Activated CD4-positive, alpha-beta T cell treated with anti-CD3 and anti-CD28 coated beads, Interleukin-2, amount 50 U/mL, for 16 hours (primary cell): ENCODE measurements at regions not wholly inside any gene's neighbourhood (a gene's known extent, or its start where the extent isn't known, plus 50 kb on each side); places are given as distances from the start of the nearest gene placed in this dataset.

Experiments used
- DNase-seq: peaks from one replicate; pipeline ENCODE4 v3.0.0-alpha.2; 2020

DNA sequence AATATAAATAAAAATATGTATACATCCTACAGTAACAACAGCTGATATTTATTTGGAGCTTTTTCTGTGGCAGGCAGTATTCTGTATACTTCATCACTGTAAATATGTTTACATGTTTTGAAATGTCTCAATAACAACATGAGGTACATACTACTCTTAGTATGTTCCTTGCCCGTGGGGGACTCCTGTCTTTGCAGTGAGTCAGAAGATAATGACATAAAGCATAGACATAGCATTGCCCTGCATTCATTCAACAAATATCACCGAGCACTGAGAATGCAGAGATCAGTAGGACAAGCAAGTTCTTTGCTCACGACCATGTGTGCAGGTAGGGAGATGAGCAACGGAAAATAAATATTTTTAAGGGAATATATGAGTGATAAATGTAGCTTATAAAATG is 246.5 kb downstream of the LTN1 start:
- no peak for DNase-seq

DNA sequence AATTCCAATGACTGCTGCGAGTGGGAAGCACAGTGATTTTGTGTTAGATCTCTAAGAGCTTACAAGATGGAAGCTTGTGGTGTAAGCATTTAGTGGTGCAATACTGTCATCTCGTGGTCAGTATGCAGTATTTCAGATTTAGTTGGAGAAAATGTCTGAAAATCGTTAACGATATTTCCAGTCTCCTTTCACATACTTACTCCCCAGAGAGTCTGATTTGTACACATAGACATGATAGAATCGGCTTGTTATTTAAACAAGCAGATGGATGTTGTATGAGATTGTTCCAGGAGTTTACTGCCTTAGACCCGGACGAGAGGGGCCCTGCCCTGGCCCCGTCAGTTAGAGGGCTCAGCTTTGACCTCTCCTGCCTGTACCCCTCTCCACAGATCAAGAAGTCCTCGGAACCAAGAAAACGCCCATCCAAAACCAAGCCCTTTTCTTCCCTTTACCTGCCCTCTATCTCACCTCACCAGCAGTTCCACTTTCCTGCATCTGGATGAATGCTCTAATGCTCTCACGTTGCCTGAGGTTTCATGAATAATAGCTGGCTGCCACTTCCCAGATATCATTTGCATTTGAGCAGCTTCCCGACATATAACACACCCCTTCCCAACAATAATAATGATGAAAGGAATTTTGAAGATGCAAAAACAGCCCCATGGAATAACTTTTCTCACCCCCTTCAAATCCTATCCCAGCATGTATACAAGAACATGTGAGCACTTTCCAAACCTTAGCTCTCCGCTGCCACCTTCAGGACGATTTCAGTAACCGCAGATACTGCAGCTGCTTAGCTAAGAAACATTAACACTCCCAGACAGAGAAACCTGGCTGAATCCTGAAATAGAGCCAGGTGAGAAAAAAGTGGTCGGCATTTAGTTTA is 247.3 kb downstream of the LTN1 start:
- peak; percentile 80 for DNase-seq

DNA sequence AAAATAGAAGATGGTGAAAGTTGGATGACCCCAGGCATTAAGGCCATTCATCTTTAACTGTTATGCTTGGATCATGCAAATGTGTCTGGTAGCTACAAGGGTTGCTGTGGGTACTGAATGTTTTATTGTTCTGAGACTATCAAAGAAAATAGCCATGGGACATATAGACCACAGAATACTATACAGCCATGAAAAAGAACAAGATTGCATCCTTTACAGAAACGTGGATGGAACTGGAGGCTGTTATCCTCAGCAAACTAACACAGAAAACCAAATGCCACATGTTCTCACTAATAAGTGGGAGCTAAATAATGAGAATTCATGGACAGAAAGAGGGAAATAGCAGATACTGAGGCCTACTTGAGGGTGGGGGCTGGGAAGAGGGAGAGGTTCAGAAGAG is 249.0 kb downstream of the LTN1 start:
- DNase-seq, result no peak

DNA sequence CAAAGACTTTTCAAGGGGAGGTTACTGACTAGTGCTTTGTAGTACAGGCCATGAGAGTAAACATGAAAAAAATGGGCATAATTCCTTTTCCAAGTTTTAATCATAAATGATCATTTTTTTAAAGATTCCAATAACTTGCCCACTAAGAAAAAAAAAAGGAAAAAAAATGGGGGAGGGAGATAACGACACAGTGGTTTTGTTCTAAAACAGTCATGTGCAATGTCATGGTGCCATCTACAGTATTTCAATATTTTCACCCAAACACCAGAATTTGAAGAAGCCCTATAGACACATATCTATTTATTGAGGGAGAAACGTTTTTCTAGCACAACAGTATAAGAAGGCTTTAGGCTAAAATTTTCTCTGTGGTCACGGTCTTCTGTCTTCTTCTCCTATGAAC is 250.2 kb downstream of the LTN1 start:
- no peak for DNase-seq

DNA sequence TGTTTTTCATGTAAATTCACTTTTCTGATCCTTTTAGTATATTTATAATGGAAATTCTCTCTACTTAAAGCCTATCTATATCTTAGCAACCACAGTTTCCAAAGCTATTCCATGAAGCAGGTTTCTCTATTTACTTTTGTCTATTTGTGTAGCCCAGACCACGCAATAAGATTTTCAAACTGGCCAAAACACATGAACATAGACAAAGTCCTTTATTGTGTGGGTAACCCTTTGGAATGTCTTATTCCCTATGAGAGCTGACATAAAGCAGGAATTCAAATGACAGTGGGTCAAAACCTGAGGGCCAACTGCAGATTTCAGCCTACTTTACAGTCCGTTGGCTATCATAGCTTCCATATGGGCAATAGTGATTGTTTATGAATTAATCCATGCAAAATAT is 252.6 kb downstream of the LTN1 start:
- no peak for DNase-seq

DNA sequence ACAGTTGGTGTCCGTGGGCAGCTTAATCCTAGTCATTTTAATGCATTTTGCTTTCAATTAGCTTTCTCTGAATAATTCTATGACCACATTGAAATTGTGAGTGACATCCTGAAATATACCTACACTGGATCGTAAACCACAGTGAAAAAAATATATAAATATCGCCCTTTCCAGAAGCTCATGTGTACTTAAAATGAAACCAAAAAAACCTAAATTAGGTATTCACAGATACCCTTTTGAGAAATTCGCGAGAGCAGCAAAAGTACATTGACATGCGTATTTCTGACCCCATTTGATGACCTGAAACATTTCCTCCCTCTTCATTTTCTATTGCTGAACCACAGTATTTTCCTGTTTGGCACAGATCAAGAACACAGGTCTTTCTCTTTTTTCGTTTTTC is 253.8 kb downstream of the LTN1 start:
- DNase-seq, result peak; percentile 55

DNA sequence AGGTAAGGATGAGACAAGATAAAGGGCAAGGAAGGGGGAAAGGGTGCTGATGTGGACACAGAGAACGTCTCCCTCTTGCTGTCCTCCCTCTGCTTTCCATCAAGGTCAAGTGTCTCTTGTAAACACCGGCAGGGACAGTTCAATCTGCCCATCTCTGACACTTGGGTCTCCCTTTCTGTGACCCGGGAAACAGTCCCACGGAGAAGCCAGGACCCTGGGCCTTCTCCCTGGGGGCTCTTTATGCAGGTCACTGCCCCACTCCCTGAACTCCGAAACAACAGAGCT is 254.3 kb downstream of the LTN1 start:
- no peak for DNase-seq

DNA sequence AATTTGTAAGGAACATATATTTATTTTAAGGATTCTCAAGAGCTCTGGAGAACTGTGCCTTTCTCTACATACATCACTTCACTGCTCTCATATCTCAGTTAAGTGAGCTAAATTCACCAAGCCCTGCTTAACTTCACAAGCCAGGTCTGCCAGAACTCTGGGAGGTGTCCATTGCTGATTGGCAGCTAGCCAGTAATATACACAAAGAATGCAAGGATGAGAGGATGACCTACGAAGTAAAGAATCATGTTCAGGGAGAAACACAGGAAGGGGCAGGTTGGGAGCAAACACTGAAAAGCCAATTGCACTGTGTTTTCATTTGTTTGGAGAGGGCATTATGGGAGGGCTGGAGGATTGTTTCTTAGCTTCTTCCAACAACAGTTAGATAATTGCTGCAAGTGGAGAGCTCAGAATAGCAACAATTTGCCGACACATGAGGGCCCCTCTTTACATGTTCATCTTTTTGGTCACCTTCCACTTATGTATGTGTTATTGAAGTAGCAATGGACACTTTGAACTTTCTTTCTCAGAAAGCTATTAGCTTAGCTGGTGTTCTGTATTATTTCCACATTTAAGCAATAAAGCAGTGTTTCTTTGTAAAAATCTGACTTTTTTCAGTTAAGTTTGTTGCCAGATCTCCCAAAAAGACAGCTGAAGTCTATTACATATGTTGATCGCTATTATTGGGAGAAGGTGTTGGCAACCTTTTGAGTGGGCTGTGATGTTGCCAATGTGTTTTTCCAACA is 254.8 kb downstream of the LTN1 start:
- no peak for DNase-seq

DNA sequence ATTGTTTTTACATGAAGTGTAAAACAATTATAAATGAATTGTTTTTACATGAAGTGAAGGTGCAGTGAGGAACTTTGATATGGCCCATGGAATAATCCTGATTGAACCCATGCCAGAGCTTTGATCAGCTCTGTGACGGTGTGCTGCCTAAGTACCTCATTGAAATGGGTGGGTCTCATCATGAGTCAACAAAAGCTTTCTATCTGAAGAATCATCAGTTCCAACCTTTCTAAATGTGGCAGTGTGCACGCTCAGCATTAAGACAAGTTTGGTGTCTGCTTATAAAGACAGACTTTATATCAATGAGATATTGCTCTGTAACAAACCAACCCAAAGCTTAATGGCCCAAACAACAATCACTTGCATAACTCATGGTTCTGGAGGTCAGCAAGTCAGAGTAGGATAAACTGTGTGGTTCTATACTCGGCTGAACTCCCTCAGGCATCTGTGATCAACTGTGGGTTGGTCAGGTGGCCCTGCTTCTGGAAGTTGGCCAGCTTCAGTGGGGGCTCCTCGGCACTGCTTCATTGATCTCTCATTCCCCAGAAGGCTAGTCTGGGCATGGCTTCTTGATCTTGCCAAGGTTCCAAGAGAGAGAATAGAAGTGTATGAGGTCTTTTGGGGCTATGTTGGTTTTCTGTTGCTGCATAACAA is 258.0 kb downstream of the LTN1 start:
- no peak for DNase-seq

DNA sequence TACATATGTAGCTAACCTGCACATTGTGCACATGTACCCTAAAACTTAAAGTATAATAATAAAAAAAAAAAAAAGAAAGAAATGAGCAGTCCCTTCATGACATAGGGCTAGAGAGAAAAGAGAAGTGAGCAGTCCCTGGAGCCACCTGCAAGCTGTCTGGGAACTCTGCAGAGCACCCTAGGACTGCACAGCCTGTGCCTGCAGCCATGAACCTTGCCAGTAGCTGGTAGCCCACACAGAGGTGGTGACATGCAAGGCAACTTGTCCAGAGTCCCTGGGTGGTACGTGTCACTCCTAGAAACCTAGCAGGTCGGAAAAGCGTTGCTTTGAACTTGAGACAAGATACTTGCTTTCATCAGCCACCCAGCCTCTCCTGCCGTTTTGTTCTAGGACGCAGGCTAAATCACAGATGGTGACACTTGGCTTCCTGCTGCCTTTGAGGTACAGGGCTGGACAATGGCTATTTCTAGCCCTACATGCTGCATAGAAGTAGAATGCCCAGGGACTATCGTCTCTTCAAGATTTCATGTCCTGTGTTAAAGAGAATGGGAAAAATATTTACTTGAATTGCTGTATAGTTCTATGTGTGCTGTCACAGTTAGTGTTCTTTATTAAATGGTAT is 260.9 kb downstream of the LTN1 start:
- no peak for DNase-seq

DNA sequence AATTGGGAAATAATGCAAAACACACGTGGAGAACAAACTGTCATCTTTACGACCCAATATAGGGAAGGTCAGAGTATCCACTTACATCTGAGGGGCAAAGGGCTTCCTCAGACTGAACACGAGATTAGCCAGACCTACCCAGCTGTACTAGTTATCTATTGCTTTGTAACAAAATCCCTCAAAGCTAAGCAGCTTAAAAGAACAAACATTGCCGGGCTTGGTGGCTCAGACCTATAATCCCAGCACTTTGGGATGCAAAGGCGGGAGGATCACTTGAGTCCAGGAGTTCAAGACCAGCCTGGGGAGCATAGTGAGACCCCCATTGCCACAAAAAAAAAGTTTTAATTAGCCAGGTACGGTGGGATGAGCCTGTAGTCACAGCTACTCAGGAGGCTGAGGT is 262.8 kb downstream of the LTN1 start:
- no peak for DNase-seq

DNA sequence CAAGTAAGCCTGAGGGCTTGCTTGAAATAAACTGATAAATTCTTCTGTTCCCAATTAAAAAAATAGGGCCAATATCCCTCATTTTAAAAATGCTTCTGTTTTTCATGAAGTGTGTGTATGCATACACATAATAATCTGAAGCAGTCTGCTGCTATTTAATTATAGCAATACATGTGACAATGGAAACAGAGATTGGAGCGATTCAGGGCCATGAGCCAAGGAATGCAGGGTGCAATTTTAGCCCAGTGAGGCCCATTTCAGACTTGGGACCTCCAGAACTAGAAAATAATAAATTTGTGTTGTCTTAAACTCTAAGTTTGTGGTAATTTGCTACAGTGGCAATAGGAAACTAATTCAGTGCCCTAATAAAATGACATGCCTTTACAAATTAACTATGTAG is 264.9 kb downstream of the LTN1 start:
- no peak for DNase-seq

DNA sequence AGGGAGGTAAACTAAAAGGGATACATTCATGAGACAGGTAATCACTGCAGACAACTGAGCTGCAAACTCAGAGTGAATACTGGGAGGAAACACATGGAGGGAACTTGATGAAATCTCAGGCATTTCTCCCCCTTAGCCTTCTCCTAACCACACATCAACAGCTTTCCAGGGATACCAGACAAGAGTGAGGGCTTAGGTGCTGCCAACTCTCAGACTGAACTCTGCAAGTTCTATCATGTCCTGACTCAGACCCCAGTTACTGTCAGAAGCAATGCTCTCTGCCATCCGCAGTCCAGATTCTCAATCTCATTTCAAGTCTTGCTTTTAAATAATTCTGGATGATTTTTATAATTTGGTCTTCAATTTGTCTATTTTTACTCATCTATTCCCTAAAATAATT is 267.3 kb downstream of the LTN1 start:
- no peak for DNase-seq

DNA sequence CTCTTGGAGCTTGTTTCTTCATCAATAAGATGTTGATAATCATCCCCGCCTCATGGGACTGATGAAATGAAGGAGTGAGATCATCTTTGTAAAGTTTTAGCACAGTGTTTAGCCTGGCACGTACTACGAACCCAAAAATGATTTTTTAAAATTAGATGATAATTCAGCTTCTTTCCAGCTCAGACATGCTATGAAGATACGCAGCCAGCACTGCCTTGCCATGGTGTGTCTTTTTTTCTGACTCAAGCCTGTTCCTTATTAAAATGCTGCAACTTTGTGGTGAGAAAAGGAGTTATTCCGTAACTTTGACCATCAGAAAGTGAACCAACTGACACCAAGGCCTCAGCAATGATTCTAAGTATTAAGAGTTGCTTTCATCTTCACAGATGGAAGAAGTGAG is 269.0 kb downstream of the LTN1 start:
- no peak for DNase-seq

DNA sequence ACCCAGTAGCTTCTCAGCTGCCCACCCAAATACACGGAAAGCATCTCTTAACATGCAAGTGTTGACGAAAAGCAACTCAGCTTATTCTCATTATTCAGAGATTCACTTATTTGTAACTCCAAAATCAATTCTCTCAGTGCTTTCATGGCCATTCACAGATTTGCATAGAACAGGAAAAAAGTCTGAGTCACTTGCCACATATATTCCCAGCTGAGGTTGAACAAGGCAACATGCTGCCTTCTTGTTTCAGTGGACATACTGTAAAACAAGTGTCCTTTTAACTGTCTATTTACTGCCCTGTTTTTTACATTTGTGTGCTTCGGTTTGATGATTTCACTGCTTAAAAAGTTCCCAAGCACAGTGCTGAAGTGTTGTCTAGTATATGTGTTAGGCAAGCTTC is 273.0 kb downstream of the LTN1 start:
- no peak for DNase-seq

DNA sequence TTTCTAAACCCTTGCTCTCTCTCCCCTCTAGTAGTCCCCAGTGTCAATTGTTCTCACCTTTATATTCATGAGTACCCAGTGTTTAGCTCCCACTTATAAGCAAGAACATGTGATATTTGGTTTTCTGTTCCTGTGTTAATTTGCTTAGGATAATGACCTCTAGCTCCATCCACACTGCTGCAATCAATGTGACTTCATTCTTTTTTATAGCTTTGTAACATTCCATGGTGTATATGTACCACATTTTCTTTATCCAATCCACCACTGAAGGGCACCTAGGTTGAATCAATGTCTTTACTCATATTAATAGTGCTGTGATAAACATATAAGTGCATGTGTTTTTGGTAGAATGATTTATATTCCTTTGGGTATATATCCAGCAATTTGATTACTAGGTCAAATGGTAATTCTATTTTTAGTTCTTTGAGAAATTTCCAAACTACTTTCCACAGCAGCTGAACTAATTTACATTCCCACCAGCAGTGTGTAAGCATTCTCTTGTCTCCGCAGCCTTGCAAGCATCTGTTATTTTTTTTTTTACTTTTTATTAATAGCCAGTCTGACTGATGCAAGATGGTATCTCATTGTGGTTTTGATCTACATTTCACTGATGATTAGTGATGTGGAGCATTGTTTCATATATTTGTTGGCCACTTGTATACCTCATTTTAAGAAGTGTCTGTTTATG is 277.8 kb downstream of the LTN1 start:
- no peak for DNase-seq

DNA sequence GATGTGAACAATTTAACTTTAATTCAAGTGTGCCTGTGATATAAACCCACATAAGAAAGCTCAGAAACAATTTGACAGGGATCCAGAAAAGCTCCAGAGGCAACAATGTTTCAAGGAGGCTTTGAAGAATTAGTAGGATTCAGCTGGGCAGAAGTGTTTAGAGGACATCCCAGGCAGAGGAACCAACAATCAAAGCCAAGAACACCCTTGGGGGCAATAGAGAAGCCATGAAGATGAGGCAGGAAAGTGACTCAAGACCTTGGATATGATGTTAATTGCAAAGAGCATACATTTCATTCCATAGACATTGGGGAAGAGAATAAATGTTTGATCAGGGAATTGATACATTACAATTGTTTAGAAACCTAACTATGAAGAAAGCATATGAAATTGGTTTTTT is 280.3 kb downstream of the LTN1 start:
- DNase-seq, result no peak

DNA sequence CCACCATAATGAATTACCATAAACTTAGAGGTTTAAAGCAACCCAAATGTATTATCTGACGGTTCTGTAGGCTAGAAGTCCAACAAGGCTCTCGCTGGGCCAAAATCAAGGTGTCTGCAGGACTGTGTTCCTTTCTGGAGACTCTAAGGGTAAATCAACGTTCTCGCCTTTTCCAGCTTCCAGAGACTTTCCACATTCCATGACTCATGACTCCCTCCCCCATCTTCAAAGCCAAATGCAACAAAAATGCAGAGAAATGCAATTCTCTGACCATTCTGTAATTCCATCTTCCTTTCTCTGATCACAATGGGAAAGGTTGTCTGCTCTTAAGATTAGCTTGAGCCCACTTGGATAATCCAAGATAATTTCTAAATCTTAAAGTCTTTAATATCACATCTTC is 287.1 kb downstream of the LTN1 start:
- no peak for DNase-seq

DNA sequence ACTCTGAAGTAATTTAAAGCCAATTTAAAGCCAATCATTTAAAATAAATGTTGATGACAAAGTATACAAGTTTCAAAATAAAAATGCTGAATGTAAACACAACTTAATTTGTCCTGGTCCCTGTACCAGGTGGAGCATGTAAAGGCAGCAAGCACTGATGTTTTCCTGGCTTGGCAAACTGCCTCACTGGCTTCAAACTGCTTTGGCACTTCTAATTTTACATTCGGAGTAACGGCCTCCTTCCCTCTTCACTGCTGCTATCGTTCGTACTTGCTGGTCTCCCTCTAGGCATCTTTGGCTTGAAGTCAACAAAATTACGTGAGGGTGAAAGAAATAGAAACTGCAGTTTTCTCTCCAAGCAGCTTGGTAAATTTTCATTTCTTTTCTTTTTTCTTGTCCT is 287.9 kb downstream of the LTN1 start:
- no peak for DNase-seq

DNA sequence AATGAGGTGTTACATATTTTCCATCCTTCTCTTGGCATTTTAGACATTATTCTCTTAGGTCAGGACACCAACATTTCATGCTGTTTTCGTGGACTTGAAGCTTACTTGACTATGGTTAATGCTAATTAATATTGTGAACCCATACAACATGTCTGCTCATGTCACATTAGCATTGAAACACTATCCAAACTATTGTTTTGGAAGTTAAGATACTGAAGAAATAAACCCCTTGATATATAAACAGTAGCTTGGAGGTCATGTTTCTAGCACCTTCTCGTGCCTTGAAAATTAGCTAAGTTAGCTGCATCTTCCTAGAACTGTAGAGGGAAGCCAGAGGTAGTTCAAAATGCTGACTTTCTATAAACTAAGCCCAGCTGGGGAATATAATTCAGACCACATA is 288.8 kb downstream of the LTN1 start:
- DNase-seq, result no peak

DNA sequence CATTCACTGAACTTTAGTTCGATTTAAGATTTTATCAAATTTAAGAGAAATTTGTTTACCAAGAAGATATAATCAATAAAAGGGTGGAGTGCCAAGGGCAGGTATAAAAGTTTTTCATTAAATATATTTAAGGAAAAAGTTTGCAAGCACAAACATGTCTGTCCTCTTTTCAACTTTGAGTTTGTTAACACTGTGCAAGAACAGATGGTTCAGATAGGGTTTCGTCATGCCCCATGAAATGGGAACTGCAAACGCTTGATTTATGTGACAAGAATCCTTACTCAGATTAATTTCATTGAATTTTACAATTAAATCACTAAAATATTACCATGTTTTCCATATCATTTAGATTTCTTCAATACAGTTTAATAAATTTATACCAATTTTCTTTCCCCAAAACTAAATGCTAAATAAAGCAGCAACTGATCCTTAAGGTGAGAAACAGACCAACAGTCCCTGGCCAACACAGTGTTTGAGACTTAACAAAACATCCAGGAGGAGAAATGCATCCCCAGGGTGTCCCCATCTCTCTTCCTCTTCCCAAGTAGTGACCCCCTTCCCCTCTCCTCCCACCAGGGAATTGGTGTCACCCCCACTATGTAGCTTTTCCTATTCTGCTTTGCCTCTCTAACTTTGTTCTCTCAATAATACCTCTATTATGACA is 292.9 kb downstream of the LTN1 start:
- DNase-seq, result no peak

DNA sequence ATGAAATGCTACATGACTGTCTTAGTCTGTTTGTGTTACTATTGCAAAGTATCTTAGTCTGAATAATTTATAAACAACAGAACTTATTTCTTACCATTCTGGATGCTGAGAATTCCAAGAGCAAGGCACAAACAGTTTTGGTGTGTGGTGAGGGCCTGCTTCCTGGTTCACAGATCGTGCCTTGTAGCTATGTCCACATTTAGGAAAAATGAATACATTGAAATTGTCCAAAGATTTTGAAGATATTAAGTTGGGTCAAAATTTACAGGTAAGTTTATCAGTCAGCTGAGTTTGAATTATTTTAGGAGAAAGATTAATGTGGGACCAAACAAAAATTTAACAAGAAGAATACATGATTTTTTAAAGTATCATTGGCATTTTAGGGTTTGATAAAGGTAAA is 293.5 kb downstream of the LTN1 start:
- no peak for DNase-seq
